ENCODE measurements at regions not wholly inside any gene's neighbourhood (a gene's known extent, or its start where the extent isn't known, plus 50 kb on each side); places are given as distances from the start of the nearest gene placed in this dataset.

DNA sequence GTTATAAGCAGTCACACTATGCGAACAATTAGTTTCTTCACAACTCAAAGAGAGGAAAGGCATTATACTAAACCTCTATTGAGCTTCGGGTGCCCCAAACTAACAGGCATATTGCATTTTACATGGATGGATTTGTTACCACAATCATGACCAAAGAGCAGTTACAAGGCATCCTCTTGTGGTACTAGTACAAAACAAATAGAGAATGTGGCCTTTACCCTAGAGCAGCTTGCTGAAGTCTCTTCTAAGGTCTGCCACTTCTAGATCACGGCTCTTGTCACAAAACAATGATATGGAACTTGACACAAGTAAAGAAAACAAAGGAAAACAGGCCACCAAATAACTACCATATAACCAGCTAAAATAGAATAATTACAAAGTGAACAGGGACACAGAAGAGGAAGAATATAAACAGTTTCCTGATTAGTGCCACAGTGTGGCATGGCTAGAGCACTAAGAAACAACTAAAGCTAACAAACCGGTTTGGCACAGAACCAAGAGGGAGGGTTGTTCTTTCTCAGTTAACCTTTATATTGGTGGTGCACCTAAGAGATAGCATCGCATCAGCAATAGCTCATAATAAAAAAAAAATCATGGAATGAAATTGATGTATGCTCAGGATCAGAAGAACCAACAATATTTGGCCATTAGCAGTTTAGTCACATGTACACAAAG lies 209.7 kb upstream of the ATP2B1 start:
- Histone ChIP-seq H4K5ac (ENCODE audit: insufficient read length, low read depth, low read length) (no peak overlapping the region), H3K9me3 (ENCODE audit: control insufficient read depth, low read depth, low read length) (no peaks in the 10 kb centered on the region), H3K14ac (ENCODE audit: insufficient read depth, low read length) (no peak overlapping the region), H3K79me2 (ENCODE audit: insufficient read depth, low read length) (no peaks in the 10 kb centered on the region), H2BK120ac (ENCODE audit: low read depth, low read length, poor library complexity, severe bottlenecking) (no peak overlapping the region), H3K27me3 (ENCODE audit: insufficient read depth, low read length) (no peaks in the 10 kb centered on the region), H3K27ac (ENCODE audit: insufficient read length, low read depth, low read length) (no peak overlapping the region), H2BK20ac (ENCODE audit: low read depth, low read length, poor library complexity, severe bottlenecking) (no peak overlapping the region), H3K79me1 (ENCODE audit: insufficient read depth, low read depth, low read length, poor library complexity, severe bottlenecking) (no peaks in the 10 kb centered on the region), H2BK12ac (ENCODE audit: insufficient read length, low read depth, low read length) (no peak overlapping the region), H3K18ac (ENCODE audit: insufficient read length, low read depth, low read length) (no peak overlapping the region), H3T11ph (ENCODE audit: low read length) (no peak overlapping the region), H2AK5ac (ENCODE audit: insufficient read length, low read length) (no peak overlapping the region), H2AFZ (ENCODE audit: low read length) (no peak overlapping the region), H3K56ac (ENCODE audit: insufficient read length, low read depth, low read length) (no peak overlapping the region), H4K91ac (ENCODE audit: insufficient read length, low read depth, low read length) (no peak overlapping the region), H4K20me1 (ENCODE audit: control insufficient read depth, insufficient read depth, insufficient read length) (no peaks in the 10 kb centered on the region), H3K4me2 (ENCODE audit: insufficient read depth, insufficient read length, low read length) (no peak overlapping the region), H3K4ac (ENCODE audit: low read depth, low read length) (no peak overlapping the region), H2BK15ac (ENCODE audit: low read depth, low read length) (no peak overlapping the region), H3K23me2 (ENCODE audit: insufficient read length, low read depth, low read length, poor library complexity, severe bottlenecking) (no peaks in the 10 kb centered on the region), H2BK5ac (ENCODE audit: insufficient read length, low read length) (no peak overlapping the region), H3K23ac (ENCODE audit: insufficient read length, low read depth, low read length) (no peak overlapping the region), H3K4me1 (ENCODE audit: insufficient read depth, low read length) (no peaks in the 10 kb centered on the region), H4K8ac (replicated peaks; ENCODE audit: insufficient read length, low read depth, low read length) (no peak overlapping the region), H3K9ac (ENCODE audit: extremely low read depth, insufficient read length, low read length) (no peak overlapping the region)
- no CpG with 5 or more reads among the region's 5 CpGs for WGBS (ENCODE audit: extremely low coverage, insufficient read length, low lambda C conversion rate)
- Mint-ChIP-seq H3K4me1 (peaks cover 16 to 24% of the 10 kb centered on the region in 2 experiments), H3K4me3 (no peak overlapping the region), H3K9me3 (no peaks in the 10 kb centered on the region), H3K27me3 (ENCODE audit: low read depth) (no peaks in the 10 kb centered on the region), H3K27ac (no peak overlapping the region), H3K36me3 (ENCODE audit: insufficient read depth in 1 of 3, low read depth in 3 of 3) (no peaks in the 10 kb centered on the region)
- TF ChIP-seq, protein P1, sequence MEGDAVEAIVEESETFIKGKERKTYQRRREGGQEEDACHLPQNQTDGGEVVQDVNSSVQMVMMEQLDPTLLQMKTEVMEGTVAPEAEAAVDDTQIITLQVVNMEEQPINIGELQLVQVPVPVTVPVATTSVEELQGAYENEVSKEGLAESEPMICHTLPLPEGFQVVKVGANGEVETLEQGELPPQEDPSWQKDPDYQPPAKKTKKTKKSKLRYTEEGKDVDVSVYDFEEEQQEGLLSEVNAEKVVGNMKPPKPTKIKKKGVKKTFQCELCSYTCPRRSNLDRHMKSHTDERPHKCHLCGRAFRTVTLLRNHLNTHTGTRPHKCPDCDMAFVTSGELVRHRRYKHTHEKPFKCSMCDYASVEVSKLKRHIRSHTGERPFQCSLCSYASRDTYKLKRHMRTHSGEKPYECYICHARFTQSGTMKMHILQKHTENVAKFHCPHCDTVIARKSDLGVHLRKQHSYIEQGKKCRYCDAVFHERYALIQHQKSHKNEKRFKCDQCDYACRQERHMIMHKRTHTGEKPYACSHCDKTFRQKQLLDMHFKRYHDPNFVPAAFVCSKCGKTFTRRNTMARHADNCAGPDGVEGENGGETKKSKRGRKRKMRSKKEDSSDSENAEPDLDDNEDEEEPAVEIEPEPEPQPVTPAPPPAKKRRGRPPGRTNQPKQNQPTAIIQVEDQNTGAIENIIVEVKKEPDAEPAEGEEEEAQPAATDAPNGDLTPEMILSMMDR (conservative IDR thresholded peaks at IDR 0.05): no peak
- DNase-seq: no peak

All from H9 (cell line).